GM19372 (cell line): ENCODE measurements at regions not wholly inside any gene's neighbourhood (a gene's known extent, or its start where the extent isn't known, plus 50 kb on each side); places are given as distances from the start of the nearest gene placed in this dataset.
"Not testable (repeated sequence)": the region's sequence is repeated elsewhere in the genome, so short reads cannot be mapped to it uniquely, and the experiment has no call there.

Source experiments
- ATAC-seq: cut with Tn5 transposase; IDR thresholded peaks from one replicate; pipeline ENCODE4 v1.9.1; 2021; ENCODE audit warnings: mild to moderate bottlenecking, low read depth, moderate library complexity; ENCODE audit not compliant: unreplicated experiment

- no peak for ATAC-seq
Measured at GRCh38 chr2:47295981-47296635, 73.0 kb upstream of the EPCAM start.

- ATAC-seq = no peak
Measured at GRCh38 chr2:47295131-47295980, 73.8 kb upstream of the EPCAM start.

- ATAC-seq = no peak
Measured at GRCh38 chr2:47293976-47294375, 75.1 kb upstream of the EPCAM start.

- no peak for ATAC-seq
Measured at GRCh38 chr2:47288864-47289263, 80.2 kb upstream of the EPCAM start.

GRCh38 chr2:47283659-47284058 lies 85.5 kb upstream of the EPCAM start:
- no peak for ATAC-seq

GRCh38 chr2:47282621-47283272 lies 86.4 kb upstream of the EPCAM start:
- ATAC-seq = no peak

- ATAC-seq = not testable (repeated sequence)
Measured at GRCh38 chr2:47279525-47279924, 89.6 kb upstream of the EPCAM start.

- ATAC-seq = no peak
Measured at GRCh38 chr2:47277987-47278386, 91.1 kb upstream of the EPCAM start.

- ATAC-seq = no peak
Measured at GRCh38 chr2:47277187-47277586, 91.9 kb upstream of the EPCAM start.

GRCh38 chr2:47276061-47276460 lies 93.0 kb upstream of the EPCAM start:
- no peak for ATAC-seq

- no peak for ATAC-seq
Measured at GRCh38 chr2:47274054-47274782, 94.9 kb upstream of the EPCAM start.

- ATAC-seq = no peak
Measured at GRCh38 chr2:47272905-47273758, 96.0 kb upstream of the EPCAM start.

GRCh38 chr2:47272031-47272864 lies 95.9 kb upstream of the CALM2 start:
- ATAC-seq = peak; percentile 73

GRCh38 chr2:47271054-47272000 lies 95.0 kb upstream of the CALM2 start:
- no peak for ATAC-seq

- ATAC-seq = no peak
Measured at GRCh38 chr2:47270421-47270820, 94.1 kb upstream of the CALM2 start.

GRCh38 chr2:47269316-47270232 lies 93.3 kb upstream of the CALM2 start:
- ATAC-seq = no peak

- ATAC-seq = no peak
Measured at GRCh38 chr2:47267711-47268086, 91.4 kb upstream of the CALM2 start.
